ENCODE measurements at regions not wholly inside any gene's neighbourhood (a gene's known extent, or its start where the extent isn't known, plus 50 kb on each side); places are given as distances from the start of the nearest gene placed in this dataset.

GRCh38 chr6:18664401-18664800 lies 277.3 kb downstream of the RNF144B start:
- no peaks in the 10 kb centered on the region for H3K9me2 ChIP-seq (replicated peaks; ENCODE audit: insufficient read depth, low read length)
- no peak overlapping the region for H3K9ac ChIP-seq (ENCODE audit: low read length)
- no peak overlapping the region for H3K27ac ChIP-seq (ENCODE audit: low read length)
- H3K4me3 ChIP-seq (ENCODE audit: low read length) = no peak overlapping the region
- H3K4me1 ChIP-seq (ENCODE audit: low read length) = no peaks in the 10 kb centered on the region
- no peak for DNase-seq
- H3K4me2 ChIP-seq (ENCODE audit: low read depth, low read length) = no peak overlapping the region
- no peaks in the 10 kb centered on the region for H4K20me1 ChIP-seq (ENCODE audit: insufficient read depth, low read length)
- H3K9me3 ChIP-seq (replicated peaks; ENCODE audit: insufficient read depth, low read length) = no peaks in the 10 kb centered on the region
- no peaks in the 10 kb centered on the region for H3F3A ChIP-seq (ENCODE audit: insufficient read depth, low read length)
- TF ChIP-seq EZH2 (optimal IDR thresholded peaks at IDR 0.05; ENCODE audit: low read depth, low read length) (no peak), EZH2phosphoT487 (IDR thresholded peaks at IDR 0.05; ENCODE audit: low read length) (no peak)
- TF ChIP-seq, protein P1, sequence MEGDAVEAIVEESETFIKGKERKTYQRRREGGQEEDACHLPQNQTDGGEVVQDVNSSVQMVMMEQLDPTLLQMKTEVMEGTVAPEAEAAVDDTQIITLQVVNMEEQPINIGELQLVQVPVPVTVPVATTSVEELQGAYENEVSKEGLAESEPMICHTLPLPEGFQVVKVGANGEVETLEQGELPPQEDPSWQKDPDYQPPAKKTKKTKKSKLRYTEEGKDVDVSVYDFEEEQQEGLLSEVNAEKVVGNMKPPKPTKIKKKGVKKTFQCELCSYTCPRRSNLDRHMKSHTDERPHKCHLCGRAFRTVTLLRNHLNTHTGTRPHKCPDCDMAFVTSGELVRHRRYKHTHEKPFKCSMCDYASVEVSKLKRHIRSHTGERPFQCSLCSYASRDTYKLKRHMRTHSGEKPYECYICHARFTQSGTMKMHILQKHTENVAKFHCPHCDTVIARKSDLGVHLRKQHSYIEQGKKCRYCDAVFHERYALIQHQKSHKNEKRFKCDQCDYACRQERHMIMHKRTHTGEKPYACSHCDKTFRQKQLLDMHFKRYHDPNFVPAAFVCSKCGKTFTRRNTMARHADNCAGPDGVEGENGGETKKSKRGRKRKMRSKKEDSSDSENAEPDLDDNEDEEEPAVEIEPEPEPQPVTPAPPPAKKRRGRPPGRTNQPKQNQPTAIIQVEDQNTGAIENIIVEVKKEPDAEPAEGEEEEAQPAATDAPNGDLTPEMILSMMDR (IDR thresholded peaks at IDR 0.05; ENCODE audit: low read length) = no peak
- H3K27me3 ChIP-seq (replicated peaks; ENCODE audit: insufficient read depth, low read length) = no peaks in the 10 kb centered on the region
- H3K79me2 ChIP-seq (ENCODE audit: low read length) = no peaks in the 10 kb centered on the region
- no peaks in the 10 kb centered on the region for H3K36me3 ChIP-seq (replicated peaks; ENCODE audit: insufficient read depth, low read length)
- no peak overlapping the region for H2AFZ ChIP-seq (ENCODE audit: low read length)

DNA sequence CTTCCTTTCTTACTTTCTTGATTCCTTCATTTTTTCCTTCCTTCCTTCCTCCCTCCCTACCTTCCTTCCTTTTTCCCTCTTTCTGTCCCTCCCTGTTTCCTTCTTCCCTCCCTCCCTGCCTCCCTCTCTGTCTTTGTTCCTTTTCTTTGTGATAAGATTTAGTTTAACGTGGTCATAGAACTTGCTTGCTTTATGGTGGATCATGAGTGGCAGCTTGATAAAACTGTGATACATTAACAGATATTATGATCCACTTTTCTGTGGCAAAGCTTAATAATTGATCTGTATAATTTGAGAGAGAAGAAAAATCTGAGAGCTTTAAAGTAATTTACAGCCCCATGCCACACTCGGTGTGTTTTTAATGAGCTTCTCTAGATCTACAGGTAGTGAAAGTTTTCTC lies 280.5 kb downstream of the RNF144B start:
- H3K36me3 ChIP-seq (replicated peaks; ENCODE audit: insufficient read depth, low read length) = no peaks in the 10 kb centered on the region
- no peaks in the 10 kb centered on the region for H3K9me3 ChIP-seq (replicated peaks; ENCODE audit: insufficient read depth, low read length)
- no peaks in the 10 kb centered on the region for H3K27me3 ChIP-seq (replicated peaks; ENCODE audit: insufficient read depth, low read length)
- no peak overlapping the region for H2AFZ ChIP-seq (ENCODE audit: low read length)
- no peak overlapping the region for H3K4me3 ChIP-seq (ENCODE audit: low read length)
- H3K9ac ChIP-seq (ENCODE audit: low read length) = no peak overlapping the region
- H3F3A ChIP-seq (ENCODE audit: insufficient read depth, low read length) = no peaks in the 10 kb centered on the region
- H4K20me1 ChIP-seq (ENCODE audit: insufficient read depth, low read length) = no peaks in the 10 kb centered on the region
- H3K27ac ChIP-seq (ENCODE audit: low read length) = no peak overlapping the region
- H3K4me2 ChIP-seq (ENCODE audit: low read depth, low read length) = no peak overlapping the region
- no peaks in the 10 kb centered on the region for H3K4me1 ChIP-seq (ENCODE audit: low read length)
- H3K9me2 ChIP-seq (replicated peaks; ENCODE audit: insufficient read depth, low read length) = no peaks in the 10 kb centered on the region
- DNase-seq = no peak
- TF ChIP-seq, protein P1 (IDR thresholded peaks at IDR 0.05; ENCODE audit: low read length) = no peak
- TF ChIP-seq EZH2phosphoT487 (IDR thresholded peaks at IDR 0.05; ENCODE audit: low read length) (no peak), EZH2 (optimal IDR thresholded peaks at IDR 0.05; ENCODE audit: low read depth, low read length) (no peak)
- H3K79me2 ChIP-seq (ENCODE audit: low read length) = no peaks in the 10 kb centered on the region

DNA sequence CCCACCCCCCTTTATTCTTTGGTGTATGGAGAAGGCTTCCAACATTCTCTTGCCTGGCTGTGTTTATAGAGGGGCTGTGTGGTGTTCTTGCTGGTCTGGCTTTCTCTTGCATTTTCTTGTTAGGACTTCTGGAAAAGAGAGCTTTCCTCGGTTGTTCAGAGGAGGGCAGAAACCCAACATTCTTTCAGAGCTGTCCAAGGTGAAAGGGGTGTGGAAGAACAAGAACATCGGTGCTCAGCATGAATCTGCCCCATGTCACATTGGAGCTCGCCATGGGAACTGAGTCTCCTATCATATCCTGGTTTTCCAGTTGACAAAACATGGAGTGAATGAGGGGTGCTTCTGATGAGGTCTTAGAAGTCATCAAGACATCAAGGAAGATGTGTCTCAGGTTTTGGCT lies 281.8 kb downstream of the RNF144B start:
- TF ChIP-seq, protein P1 (IDR thresholded peaks at IDR 0.05; ENCODE audit: low read length) = no peak
- TF ChIP-seq EZH2phosphoT487 (IDR thresholded peaks at IDR 0.05; ENCODE audit: low read length) (no peak), EZH2 (optimal IDR thresholded peaks at IDR 0.05; ENCODE audit: low read depth, low read length) (no peak)
- Histone ChIP-seq H3K4me3 (ENCODE audit: low read length) (no peak overlapping the region), H3K27ac (ENCODE audit: low read length) (no peak overlapping the region), H3K4me2 (ENCODE audit: low read depth, low read length) (no peak overlapping the region), H3K79me2 (ENCODE audit: low read length) (no peaks in the 10 kb centered on the region), H3F3A (ENCODE audit: insufficient read depth, low read length) (no peaks in the 10 kb centered on the region), H3K9me3 (replicated peaks; ENCODE audit: insufficient read depth, low read length) (no peaks in the 10 kb centered on the region), H3K27me3 (replicated peaks; ENCODE audit: insufficient read depth, low read length) (no peaks in the 10 kb centered on the region), H3K4me1 (ENCODE audit: low read length) (no peaks in the 10 kb centered on the region), H3K36me3 (replicated peaks; ENCODE audit: insufficient read depth, low read length) (no peaks in the 10 kb centered on the region), H2AFZ (ENCODE audit: low read length) (no peak overlapping the region), H4K20me1 (ENCODE audit: insufficient read depth, low read length) (no peaks in the 10 kb centered on the region), H3K9me2 (replicated peaks; ENCODE audit: insufficient read depth, low read length) (no peaks in the 10 kb centered on the region), H3K9ac (ENCODE audit: low read length) (no peak overlapping the region)
- no peak for DNase-seq

All from MM.1S (cell line).